Esophagus squamous epithelium (tissue), 4 donors: ENCODE measurements at regions not wholly inside any gene's neighbourhood (a gene's known extent, or its start where the extent isn't known, plus 50 kb on each side); places are given as distances from the start of the nearest gene placed in this dataset.

Experiments
- POLR2A ChIP-seq, 4 donors: fragments of 450-650 bp; IDR thresholded peaks; one replicate each; pipeline ENCODE4 v1.6.1; 2017; ENCODE audit warnings: antibody characterized with exemption in 4 of 4, mild to moderate bottlenecking in 4 of 4, moderate library complexity in 3 of 4
- TF ChIP-seq, protein P1 (sequence below), 6 experiments: fragments of 450-650 bp in 4 of 6; fragments of 200-600 bp in 2 of 6; sonication (generic) in 2 of 6; IDR thresholded peaks; one replicate each; pipeline ENCODE4 v1.5.1; 2016 to 2019; ENCODE audit warnings: antibody characterized with exemption in 6 of 6, mild to moderate bottlenecking in 4 of 6, moderate library complexity in 4 of 6

DNA sequence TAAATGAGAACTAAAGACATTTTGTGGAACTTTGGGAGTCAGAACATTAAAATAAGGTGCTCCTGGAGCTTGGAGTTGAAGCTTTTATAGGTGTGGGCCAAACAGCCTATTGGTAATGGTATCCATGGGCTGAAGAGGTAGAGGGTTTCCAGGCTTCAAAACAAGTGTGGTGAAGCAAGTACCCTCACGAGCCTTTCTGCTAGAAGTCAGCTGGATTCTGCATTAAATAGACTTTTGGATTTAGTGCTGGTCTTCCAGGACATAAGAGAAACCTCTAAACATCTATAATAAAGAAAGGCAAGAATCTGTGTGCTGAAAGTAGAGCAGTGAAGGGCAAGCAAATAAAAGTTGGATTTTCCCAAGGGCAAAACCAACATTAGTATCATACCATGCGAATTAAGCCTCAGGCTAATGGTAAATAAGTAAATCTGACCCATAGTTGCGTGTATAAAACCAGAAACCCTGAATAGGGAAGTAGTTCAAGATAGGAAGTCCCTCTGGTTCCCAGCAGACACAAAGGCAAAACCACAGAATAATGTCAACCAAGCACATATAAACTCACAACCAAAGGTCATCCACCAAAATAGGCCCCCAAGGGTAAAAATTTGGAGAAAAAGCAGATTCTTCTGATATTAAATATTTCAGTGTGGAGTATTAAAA, 306.3 kb downstream of the TLE4 start:
- TF ChIP-seq, protein P1, sequence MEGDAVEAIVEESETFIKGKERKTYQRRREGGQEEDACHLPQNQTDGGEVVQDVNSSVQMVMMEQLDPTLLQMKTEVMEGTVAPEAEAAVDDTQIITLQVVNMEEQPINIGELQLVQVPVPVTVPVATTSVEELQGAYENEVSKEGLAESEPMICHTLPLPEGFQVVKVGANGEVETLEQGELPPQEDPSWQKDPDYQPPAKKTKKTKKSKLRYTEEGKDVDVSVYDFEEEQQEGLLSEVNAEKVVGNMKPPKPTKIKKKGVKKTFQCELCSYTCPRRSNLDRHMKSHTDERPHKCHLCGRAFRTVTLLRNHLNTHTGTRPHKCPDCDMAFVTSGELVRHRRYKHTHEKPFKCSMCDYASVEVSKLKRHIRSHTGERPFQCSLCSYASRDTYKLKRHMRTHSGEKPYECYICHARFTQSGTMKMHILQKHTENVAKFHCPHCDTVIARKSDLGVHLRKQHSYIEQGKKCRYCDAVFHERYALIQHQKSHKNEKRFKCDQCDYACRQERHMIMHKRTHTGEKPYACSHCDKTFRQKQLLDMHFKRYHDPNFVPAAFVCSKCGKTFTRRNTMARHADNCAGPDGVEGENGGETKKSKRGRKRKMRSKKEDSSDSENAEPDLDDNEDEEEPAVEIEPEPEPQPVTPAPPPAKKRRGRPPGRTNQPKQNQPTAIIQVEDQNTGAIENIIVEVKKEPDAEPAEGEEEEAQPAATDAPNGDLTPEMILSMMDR (IDR thresholded peaks at IDR 0.05), result no peak
- no peak for TF ChIP-seq POLR2A (IDR thresholded peaks at IDR 0.05)
